CD4-positive, alpha-beta T cell treated with Interleukin-15 for 1 hour (primary cell): ENCODE measurements at regions not wholly inside any gene's neighbourhood (a gene's known extent, or its start where the extent isn't known, plus 50 kb on each side); places are given as distances from the start of the nearest gene placed in this dataset.

ENCODE experiments used
- DNase-seq: peaks from one replicate; pipeline ENCODE4 v3.0.0-alpha.2; 2020

GRCh38 chr18:64219517-64219916 lies 70.6 kb upstream of the LINC00305 start:
- DNase-seq = no peak

DNA sequence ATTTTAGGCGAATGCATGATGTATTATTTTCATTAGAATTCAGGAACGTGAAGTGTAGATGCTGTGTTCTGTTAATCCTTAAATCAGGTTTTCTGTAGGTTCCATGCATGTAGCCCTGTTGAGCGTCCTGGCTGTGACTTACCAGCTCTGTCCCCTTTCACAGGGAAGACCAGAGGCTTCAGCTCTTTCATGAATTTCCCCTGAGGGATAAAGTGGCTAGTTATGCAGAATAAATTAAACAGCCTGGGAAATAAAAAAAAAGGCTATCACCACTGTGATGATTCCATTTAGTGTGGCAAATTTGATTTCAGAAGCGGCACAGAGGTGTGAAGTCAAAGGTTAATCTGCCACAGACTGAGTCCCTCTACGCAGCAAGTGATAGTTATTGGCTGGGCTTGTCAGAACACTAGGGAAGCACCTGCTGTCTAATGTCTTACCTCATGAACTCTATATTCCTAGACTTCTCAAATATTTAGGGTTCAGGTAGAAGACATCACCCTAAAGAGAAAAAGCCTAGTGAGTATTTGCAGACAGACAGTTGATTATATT lies 61.6 kb upstream of the LINC00305 start:
- DNase-seq = no peak

- no peak for DNase-seq
Measured at GRCh38 chr18:64208516-64208915, 59.6 kb upstream of the LINC00305 start.

DNA sequence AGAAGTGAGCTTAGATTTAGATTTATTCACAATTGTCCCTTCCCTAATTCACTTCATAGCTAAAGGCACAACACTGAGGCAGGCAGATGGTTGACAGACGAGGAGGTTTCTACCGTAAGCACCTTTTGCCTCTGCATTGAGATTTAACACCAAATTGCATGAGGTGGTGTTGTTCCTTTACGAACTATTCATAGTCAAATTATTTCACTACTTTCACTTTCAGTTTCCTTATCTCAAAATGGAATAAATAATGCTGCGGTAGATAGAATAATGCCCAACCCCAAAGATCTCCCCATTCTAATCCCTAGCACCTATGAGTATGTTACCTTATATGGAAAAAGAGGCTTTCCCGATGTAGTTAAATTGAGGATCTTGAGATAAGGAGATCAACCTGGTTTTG lies 58.9 kb upstream of the LINC00305 start:
- DNase-seq = no peak

DNA sequence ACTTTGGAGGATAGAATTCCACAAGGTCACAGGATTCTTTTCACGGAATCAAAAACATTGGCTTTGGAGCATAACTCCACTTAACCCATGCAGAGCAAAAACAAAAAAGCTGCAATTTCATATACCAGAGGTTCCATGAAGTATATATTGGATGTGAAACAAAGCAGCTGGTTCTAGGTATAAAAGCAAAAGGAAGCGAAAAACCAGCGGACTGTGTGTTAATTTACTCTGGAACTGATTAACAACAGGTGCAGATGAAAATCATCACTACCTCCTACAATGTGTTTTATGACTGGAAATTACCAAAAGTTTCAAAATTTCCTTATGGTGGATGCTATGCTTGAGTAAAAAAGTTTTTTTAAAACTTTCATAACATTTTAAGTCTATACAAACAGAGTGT lies 54.4 kb upstream of the LINC00305 start:
- DNase-seq = no peak

DNA sequence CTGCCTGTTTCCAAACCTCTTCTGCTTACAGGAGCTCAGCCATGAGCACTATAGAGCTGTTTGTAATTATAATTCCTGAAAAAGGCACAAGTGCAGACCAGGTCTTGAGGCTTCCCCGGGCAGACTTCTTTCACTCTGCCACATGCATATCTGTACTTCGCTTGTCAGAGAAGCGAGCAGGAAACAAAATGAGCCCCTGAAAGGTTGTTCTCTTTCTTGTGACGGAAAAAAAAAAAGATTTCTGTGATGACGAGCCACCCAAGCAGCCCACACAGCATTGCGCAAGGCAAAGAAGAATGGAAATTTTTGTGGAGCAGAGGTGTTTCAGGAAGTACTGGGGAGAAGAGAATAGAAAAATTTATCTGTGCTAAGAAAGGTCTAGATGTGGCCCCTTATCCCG lies 54.0 kb upstream of the LINC00305 start:
- DNase-seq = no peak

- no peak for DNase-seq
Measured at GRCh38 chr18:64202210-64202836, 53.4 kb upstream of the LINC00305 start.

GRCh38 chr18:64201781-64202180 lies 52.9 kb upstream of the LINC00305 start:
- no peak for DNase-seq

- DNase-seq = no peak
Measured at GRCh38 chr18:64199581-64199980, 50.7 kb upstream of the LINC00305 start.
